K562 (cell line): ENCODE measurements at regions not wholly inside any gene's neighbourhood (a gene's known extent, or its start where the extent isn't known, plus 50 kb on each side); places are given as distances from the start of the nearest gene placed in this dataset.

Experiments
- DNMT1 ChIP-seq: fragments of 450-650 bp; IDR thresholded peaks from 2 replicates; pipeline ENCODE4 v1.6.1; 2016; ENCODE audit warnings: antibody characterized with exemption, mild to moderate bottlenecking
- E2F1 ChIP-seq: sonication (generic); formaldehyde crosslinking; IDR thresholded peaks from 2 replicates; pipeline ENCODE4 v1.8.1; 2023; ENCODE audit warnings: mild to moderate bottlenecking, missing genetic modification reagents, moderate library complexity
- GABPA ChIP-seq: fragments of 200-800 bp; sonication (Bioruptor generic); conservative IDR thresholded peaks from 2 replicates; pipeline ENCODE4 v1.6.1; 2016; ENCODE audit warnings: low read depth, missing genetic modification characterization, missing compliant biosample characterization
- IRF9 ChIP-seq: fragments of 450-650 bp; IDR thresholded peaks from 2 replicates; pipeline ENCODE4 v1.6.1; 2016; ENCODE audit warnings: missing biosample characterization, missing genetic modification characterization
- MTF1 ChIP-seq: fragments of 250-450 bp; sonication (Bioruptor Pico); IDR thresholded peaks from 2 replicates; pipeline ENCODE4 v1.9.0; 2021; ENCODE audit warnings: moderate library complexity, mild to moderate bottlenecking, inconsistent platforms, borderline replicate concordance
- PATZ1 ChIP-seq: fragments of 250-450 bp; sonication (Bioruptor Pico); IDR thresholded peaks from 2 replicates; pipeline ENCODE4 v1.5.0; 2020; ENCODE audit warnings: mild to moderate bottlenecking, borderline replicate concordance
- SNRNP70 ChIP-seq: fragments of 200-400 bp; formaldehyde crosslinking; optimal IDR thresholded peaks from 2 replicates; pipeline ENCODE3; 2017; ENCODE audit warnings: low read depth, low read length
- SP1 ChIP-seq: sonication (generic); formaldehyde crosslinking; IDR thresholded peaks from 2 replicates; pipeline ENCODE4 v1.8.1; 2022; ENCODE audit warnings: mild to moderate bottlenecking, missing genetic modification reagents
- ZNF12 ChIP-seq: sonication (generic); formaldehyde crosslinking; IDR thresholded peaks from 2 replicates; pipeline ENCODE4 v1.4.0; 2020; ENCODE audit warnings: mild to moderate bottlenecking, missing genetic modification reagents
- TF ChIP-seq, protein P1 (sequence below): fragments of 450-650 bp; IDR thresholded peaks from 2 replicates; pipeline ENCODE4 v1.6.1; 2018; ENCODE audit not compliant: partially characterized antibody
- TF ChIP-seq, protein P2 (sequence below), 3 experiments: IDR thresholded peaks in 2 of 3; conservative IDR thresholded peaks in 1 of 3; 2 replicates each; pipeline ENCODE4 v1.5.1; 2011 to 2012; ENCODE audit warnings: low read length in 3 of 3, mild to moderate bottlenecking in 3 of 3, control low read depth in 2 of 3, improper control_type of control experiment in 1 of 3, inconsistent platforms in 1 of 3, low read depth in 1 of 3, mixed read lengths in 1 of 3, moderate library complexity in 1 of 3; ENCODE audit not compliant: insufficient read depth in 2 of 3
- TF ChIP-seq, protein P3 (sequence below): sonication (generic); formaldehyde crosslinking; IDR thresholded peaks from 2 replicates; pipeline ENCODE4 v1.8.0; 2022; ENCODE audit warnings: missing genetic modification reagents, mild to moderate bottlenecking, borderline replicate concordance

GRCh38 chr2:51880153-51880552 is 848.2 kb upstream of the NRXN1 start:
- TF ChIP-seq, protein P1, sequence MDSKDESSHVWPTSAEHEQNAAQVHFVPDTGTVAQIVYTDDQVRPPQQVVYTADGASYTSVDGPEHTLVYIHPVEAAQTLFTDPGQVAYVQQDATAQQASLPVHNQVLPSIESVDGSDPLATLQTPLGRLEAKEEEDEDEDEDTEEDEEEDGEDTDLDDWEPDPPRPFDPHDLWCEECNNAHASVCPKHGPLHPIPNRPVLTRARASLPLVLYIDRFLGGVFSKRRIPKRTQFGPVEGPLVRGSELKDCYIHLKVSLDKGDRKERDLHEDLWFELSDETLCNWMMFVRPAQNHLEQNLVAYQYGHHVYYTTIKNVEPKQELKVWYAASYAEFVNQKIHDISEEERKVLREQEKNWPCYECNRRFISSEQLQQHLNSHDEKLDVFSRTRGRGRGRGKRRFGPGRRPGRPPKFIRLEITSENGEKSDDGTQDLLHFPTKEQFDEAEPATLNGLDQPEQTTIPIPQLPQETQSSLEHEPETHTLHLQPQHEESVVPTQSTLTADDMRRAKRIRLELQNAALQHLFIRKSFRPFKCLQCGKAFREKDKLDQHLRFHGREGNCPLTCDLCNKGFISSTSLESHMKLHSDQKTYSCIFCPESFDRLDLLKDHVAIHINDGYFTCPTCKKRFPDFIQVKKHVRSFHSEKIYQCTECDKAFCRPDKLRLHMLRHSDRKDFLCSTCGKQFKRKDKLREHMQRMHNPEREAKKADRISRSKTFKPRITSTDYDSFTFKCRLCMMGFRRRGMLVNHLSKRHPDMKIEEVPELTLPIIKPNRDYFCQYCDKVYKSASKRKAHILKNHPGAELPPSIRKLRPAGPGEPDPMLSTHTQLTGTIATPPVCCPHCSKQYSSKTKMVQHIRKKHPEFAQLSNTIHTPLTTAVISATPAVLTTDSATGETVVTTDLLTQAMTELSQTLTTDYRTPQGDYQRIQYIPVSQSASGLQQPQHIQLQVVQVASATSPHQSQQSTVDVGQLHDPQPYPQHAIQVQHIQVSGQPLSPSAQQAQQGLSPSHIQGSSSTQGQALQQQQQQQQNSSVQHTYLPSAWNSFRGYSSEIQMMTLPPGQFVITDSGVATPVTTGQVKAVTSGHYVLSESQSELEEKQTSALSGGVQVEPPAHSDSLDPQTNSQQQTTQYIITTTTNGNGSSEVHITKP, result no peak
- TF ChIP-seq DNMT1 (no peak), PATZ1 (CRISPR knock-in tag) (no peak), GABPA (tag) (no peak), ZNF12 (CRISPR knock-in tag) (no peak), MTF1 (CRISPR knock-in tag) (no peak), SP1 (no peak), E2F1 (CRISPR knock-in tag) (no peak), IRF9 (tag) (no peak), SNRNP70 (no peak)
- TF ChIP-seq, protein P2, sequence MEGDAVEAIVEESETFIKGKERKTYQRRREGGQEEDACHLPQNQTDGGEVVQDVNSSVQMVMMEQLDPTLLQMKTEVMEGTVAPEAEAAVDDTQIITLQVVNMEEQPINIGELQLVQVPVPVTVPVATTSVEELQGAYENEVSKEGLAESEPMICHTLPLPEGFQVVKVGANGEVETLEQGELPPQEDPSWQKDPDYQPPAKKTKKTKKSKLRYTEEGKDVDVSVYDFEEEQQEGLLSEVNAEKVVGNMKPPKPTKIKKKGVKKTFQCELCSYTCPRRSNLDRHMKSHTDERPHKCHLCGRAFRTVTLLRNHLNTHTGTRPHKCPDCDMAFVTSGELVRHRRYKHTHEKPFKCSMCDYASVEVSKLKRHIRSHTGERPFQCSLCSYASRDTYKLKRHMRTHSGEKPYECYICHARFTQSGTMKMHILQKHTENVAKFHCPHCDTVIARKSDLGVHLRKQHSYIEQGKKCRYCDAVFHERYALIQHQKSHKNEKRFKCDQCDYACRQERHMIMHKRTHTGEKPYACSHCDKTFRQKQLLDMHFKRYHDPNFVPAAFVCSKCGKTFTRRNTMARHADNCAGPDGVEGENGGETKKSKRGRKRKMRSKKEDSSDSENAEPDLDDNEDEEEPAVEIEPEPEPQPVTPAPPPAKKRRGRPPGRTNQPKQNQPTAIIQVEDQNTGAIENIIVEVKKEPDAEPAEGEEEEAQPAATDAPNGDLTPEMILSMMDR (IDR thresholded peaks at IDR 0.05 in 2 of 3, conservative IDR thresholded peaks at IDR 0.05 in 1 of 3; ENCODE audit: insufficient read depth in 2 of 3, low read depth in 1 of 3, low read length in 3 of 3), result no peak
- TF ChIP-seq, protein P3, sequence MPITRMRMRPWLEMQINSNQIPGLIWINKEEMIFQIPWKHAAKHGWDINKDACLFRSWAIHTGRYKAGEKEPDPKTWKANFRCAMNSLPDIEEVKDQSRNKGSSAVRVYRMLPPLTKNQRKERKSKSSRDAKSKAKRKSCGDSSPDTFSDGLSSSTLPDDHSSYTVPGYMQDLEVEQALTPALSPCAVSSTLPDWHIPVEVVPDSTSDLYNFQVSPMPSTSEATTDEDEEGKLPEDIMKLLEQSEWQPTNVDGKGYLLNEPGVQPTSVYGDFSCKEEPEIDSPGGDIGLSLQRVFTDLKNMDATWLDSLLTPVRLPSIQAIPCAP (CRISPR knock-in tag), result no peak
